ENCODE measurements at regions not wholly inside any gene's neighbourhood (a gene's known extent, or its start where the extent isn't known, plus 50 kb on each side); places are given as distances from the start of the nearest gene placed in this dataset.

GRCh38 chr2:83602753-83603152 lies 856.3 kb downstream of the SUCLG1 start:
- H3K27ac ChIP-seq: no peak overlapping the region
- H3K4me1 ChIP-seq: no peaks in the 10 kb centered on the region
- H3K4me3 ChIP-seq: no peak overlapping the region
- H3K27me3 ChIP-seq: no peaks in the 10 kb centered on the region
- intact Hi-C loops (cut with DNase I; ENCODE audit: low total_unique reads): no loop called here
- H3K9me3 ChIP-seq: no peaks in the 10 kb centered on the region
- TF ChIP-seq CTCF (IDR thresholded peaks at IDR 0.05): no peak
- no peak for TF ChIP-seq POLR2A (IDR thresholded peaks at IDR 0.05)
- TF ChIP-seq POLR2AphosphoS5 (IDR thresholded peaks at IDR 0.05): no peak
- H3K36me3 ChIP-seq: no peaks in the 10 kb centered on the region
- DNase-seq (ENCODE audit: low spot score in 2 of 2): no peak

GRCh38 chr2:83596592-83597282 lies 862.3 kb downstream of the SUCLG1 start:
- H3K4me1 ChIP-seq: no peaks in the 10 kb centered on the region
- no peaks in the 10 kb centered on the region for H3K27me3 ChIP-seq
- no peak overlapping the region for H3K4me3 ChIP-seq
- H3K27ac ChIP-seq: no peak overlapping the region
- no peak for DNase-seq (ENCODE audit: low spot score in 2 of 2)
- H3K9me3 ChIP-seq: no peaks in the 10 kb centered on the region
- H3K36me3 ChIP-seq: no peaks in the 10 kb centered on the region
- no peak for TF ChIP-seq POLR2AphosphoS5 (IDR thresholded peaks at IDR 0.05)
- no peak for TF ChIP-seq POLR2A (IDR thresholded peaks at IDR 0.05)
- no peak for TF ChIP-seq CTCF (IDR thresholded peaks at IDR 0.05)
- intact Hi-C loops (cut with DNase I; ENCODE audit: low total_unique reads): no loop called here

- Histone ChIP-seq H3K9me3 (no peaks in the 10 kb centered on the region), H3K4me1 (no peaks in the 10 kb centered on the region)
- DNase-seq (ENCODE audit: low spot score in 2 of 2): no peak
Measured at GRCh38 chr2:83595926-83596325, 863.2 kb downstream of the SUCLG1 start.

GRCh38 chr2:83595121-83595690 lies 863.9 kb downstream of the SUCLG1 start:
- intact Hi-C loops (cut with DNase I; ENCODE audit: low total_unique reads): no loop called here
- Histone ChIP-seq H3K27me3 (no peaks in the 10 kb centered on the region), H3K4me3 (no peak overlapping the region), H3K36me3 (no peaks in the 10 kb centered on the region), H3K9me3 (no peaks in the 10 kb centered on the region), H3K4me1 (no peaks in the 10 kb centered on the region), H3K27ac (no peak overlapping the region)
- TF ChIP-seq POLR2A (IDR thresholded peaks at IDR 0.05) (no peak), CTCF (IDR thresholded peaks at IDR 0.05) (no peak), POLR2AphosphoS5 (IDR thresholded peaks at IDR 0.05) (no peak)
- no peak for DNase-seq (ENCODE audit: low spot score in 2 of 2)

More at GRCh38 chr2:83595926-83596325, 863.2 kb downstream of the SUCLG1 start:
- Histone ChIP-seq H3K27ac (no peak overlapping the region), H3K27me3 (no peaks in the 10 kb centered on the region), H3K36me3 (no peaks in the 10 kb centered on the region), H3K4me3 (no peak overlapping the region)
- TF ChIP-seq POLR2AphosphoS5 (IDR thresholded peaks at IDR 0.05) (no peak), POLR2A (IDR thresholded peaks at IDR 0.05) (no peak), CTCF (IDR thresholded peaks at IDR 0.05) (no peak)
- intact Hi-C loops (cut with DNase I; ENCODE audit: low total_unique reads): no loop called here

GRCh38 chr2:83594241-83595120 lies 864.6 kb downstream of the SUCLG1 start:
- no peak for DNase-seq (ENCODE audit: low spot score in 2 of 2)
- Histone ChIP-seq H3K36me3 (no peaks in the 10 kb centered on the region), H3K9me3 (no peaks in the 10 kb centered on the region), H3K27me3 (no peaks in the 10 kb centered on the region), H3K27ac (no peak overlapping the region), H3K4me1 (no peaks in the 10 kb centered on the region), H3K4me3 (no peak overlapping the region)
- TF ChIP-seq CTCF (IDR thresholded peaks at IDR 0.05) (no peak), POLR2A (IDR thresholded peaks at IDR 0.05) (no peak), POLR2AphosphoS5 (IDR thresholded peaks at IDR 0.05) (no peak)
- intact Hi-C loops (cut with DNase I; ENCODE audit: low total_unique reads): no loop called here

Measured in breast epithelium (tissue), 4 donors.